ENCODE measurements at regions not wholly inside any gene's neighbourhood (a gene's known extent, or its start where the extent isn't known, plus 50 kb on each side); places are given as distances from the start of the nearest gene placed in this dataset.
"Not testable (repeated sequence)": the region's sequence is repeated elsewhere in the genome, so short reads cannot be mapped to it uniquely, and the experiment has no call there.

- not testable (repeated sequence) for H3K27me3 ChIP-seq (ENCODE audit: control insufficient read depth, insufficient read depth, low read length); H3K4me1 ChIP-seq (ENCODE audit: control insufficient read depth, insufficient read depth, low read length); H3K4me3 ChIP-seq (ENCODE audit: low read length); H3K9me3 ChIP-seq (ENCODE audit: control insufficient read depth, low read length); H3K9ac ChIP-seq (ENCODE audit: low read length); H3K36me3 ChIP-seq (ENCODE audit: control insufficient read depth, insufficient read depth, low read length)
Measured at GRCh38 chr10:46095943-46096342, 49.9 kb upstream of the MSMB start.

DNA sequence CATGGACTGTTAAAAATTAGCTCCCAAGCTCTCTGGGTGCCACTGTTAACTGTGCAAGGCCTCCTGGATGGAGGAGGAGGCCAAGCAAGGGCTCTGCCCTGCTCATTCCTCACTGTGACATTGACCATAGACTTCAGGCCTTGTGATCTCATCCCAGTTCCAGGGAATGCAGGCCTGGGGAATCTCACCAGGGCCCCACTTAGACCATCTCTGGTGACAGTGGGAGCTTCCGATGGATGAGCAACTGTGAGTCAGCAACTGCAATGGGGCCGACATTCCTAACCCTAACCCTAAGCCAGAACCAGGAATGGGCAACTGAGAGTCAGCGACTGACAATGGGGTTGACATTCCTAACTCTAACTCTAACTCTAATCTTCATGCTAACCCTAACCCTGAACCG, 50.4 kb upstream of the MSMB start:
- Histone ChIP-seq H3K9ac (ENCODE audit: low read length) (no peak overlapping the region), H3K36me3 (ENCODE audit: control insufficient read depth, insufficient read depth, low read length) (no peaks in the 10 kb centered on the region), H3K27me3 (ENCODE audit: control insufficient read depth, insufficient read depth, low read length) (no peaks in the 10 kb centered on the region), H3K4me1 (ENCODE audit: control insufficient read depth, insufficient read depth, low read length) (no peaks in the 10 kb centered on the region), H3K4me3 (ENCODE audit: low read length) (no peak overlapping the region), H3K9me3 (ENCODE audit: control insufficient read depth, low read length) (no peaks in the 10 kb centered on the region)

DNA sequence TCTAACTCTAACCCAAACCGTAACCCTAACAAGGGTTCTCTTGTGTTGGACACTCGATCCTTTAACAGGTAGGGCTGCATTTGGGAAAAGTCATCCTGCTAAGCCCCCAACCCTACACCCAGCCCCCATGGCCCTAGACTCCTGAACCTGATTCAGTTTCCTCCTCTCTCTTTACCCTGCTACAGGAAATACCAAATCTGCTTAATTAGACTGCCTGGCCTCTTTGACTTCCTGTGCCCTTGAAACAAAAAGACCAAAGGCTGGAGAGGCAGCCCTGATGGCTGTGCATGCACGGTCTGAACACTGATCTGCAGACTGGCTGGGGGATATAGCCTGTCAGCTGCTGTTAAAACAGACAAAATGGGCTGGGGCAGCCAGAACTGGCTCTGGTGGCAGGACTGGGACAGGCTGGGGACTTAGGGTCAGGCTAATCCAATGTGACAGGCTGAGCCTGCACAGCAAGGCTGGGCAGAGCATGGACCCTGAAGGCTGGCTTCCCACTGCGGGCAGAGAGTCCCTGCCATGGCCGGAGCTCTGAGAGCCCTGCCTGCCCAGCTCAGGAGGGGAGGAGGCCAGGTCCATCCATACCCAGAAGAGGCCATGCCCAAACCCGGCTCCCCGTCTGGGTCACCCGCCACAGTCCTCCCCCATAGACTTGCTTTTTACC, 51.0 kb upstream of the MSMB start:
- H3K27me3 ChIP-seq (ENCODE audit: control insufficient read depth, insufficient read depth, low read length): no peaks in the 10 kb centered on the region

GRCh38 chr10:46097576-46098317, 51.7 kb upstream of the MSMB start:
- no peaks in the 10 kb centered on the region for H3K27me3 ChIP-seq (ENCODE audit: control insufficient read depth, insufficient read depth, low read length)
- no peaks in the 10 kb centered on the region for H3K36me3 ChIP-seq (ENCODE audit: control insufficient read depth, insufficient read depth, low read length)
- H3K4me3 ChIP-seq (ENCODE audit: low read length): no peak overlapping the region
- H3K9ac ChIP-seq (ENCODE audit: low read length): no peak overlapping the region
- H3K4me1 ChIP-seq (ENCODE audit: control insufficient read depth, insufficient read depth, low read length): no peaks in the 10 kb centered on the region
- H3K9me3 ChIP-seq (ENCODE audit: control insufficient read depth, low read length): no peaks in the 10 kb centered on the region

More for the DNA sequence above, 51.0 kb upstream of the MSMB start:
- Histone ChIP-seq H3K9ac (ENCODE audit: low read length) (no peak overlapping the region), H3K4me3 (ENCODE audit: low read length) (no peak overlapping the region), H3K36me3 (ENCODE audit: control insufficient read depth, insufficient read depth, low read length) (no peaks in the 10 kb centered on the region), H3K4me1 (ENCODE audit: control insufficient read depth, insufficient read depth, low read length) (no peaks in the 10 kb centered on the region), H3K9me3 (ENCODE audit: control insufficient read depth, low read length) (no peaks in the 10 kb centered on the region)

DNA sequence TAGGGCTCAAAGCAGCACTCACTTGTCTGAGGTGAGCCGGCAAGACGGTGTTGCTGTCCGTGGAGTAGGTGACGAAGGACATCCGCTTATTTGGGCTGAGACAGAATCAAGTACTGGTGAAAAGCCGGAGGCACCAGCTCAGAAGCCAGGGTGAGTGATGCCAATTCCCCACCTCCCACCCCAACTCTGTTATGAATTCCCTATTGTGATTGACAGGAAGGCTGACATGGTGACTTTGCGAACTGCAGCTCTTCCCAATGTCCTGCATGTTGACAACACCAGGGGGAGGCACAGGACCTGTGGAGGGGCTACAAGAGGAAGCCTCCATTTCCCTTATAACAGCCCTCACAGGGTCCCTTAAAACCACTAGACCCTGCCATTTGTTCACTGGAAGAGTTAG, 52.3 kb upstream of the MSMB start:
- Histone ChIP-seq H3K27me3 (ENCODE audit: control insufficient read depth, insufficient read depth, low read length) (no peaks in the 10 kb centered on the region), H3K9me3 (ENCODE audit: control insufficient read depth, low read length) (no peaks in the 10 kb centered on the region), H3K4me3 (ENCODE audit: low read length) (no peak overlapping the region)

GRCh38 chr10:46098925-46099324, 52.9 kb upstream of the MSMB start:
- H3K9me3 ChIP-seq (ENCODE audit: control insufficient read depth, low read length); H3K4me1 ChIP-seq (ENCODE audit: control insufficient read depth, insufficient read depth, low read length); H3K27me3 ChIP-seq (ENCODE audit: control insufficient read depth, insufficient read depth, low read length); H3K9ac ChIP-seq (ENCODE audit: low read length); H3K4me3 ChIP-seq (ENCODE audit: low read length); H3K36me3 ChIP-seq (ENCODE audit: control insufficient read depth, insufficient read depth, low read length): not testable (repeated sequence)

More for the DNA sequence above, 52.3 kb upstream of the MSMB start:
- Histone ChIP-seq H3K9ac (ENCODE audit: low read length) (no peak overlapping the region), H3K4me1 (ENCODE audit: control insufficient read depth, insufficient read depth, low read length) (no peaks in the 10 kb centered on the region), H3K36me3 (ENCODE audit: control insufficient read depth, insufficient read depth, low read length) (no peaks in the 10 kb centered on the region)

DNA sequence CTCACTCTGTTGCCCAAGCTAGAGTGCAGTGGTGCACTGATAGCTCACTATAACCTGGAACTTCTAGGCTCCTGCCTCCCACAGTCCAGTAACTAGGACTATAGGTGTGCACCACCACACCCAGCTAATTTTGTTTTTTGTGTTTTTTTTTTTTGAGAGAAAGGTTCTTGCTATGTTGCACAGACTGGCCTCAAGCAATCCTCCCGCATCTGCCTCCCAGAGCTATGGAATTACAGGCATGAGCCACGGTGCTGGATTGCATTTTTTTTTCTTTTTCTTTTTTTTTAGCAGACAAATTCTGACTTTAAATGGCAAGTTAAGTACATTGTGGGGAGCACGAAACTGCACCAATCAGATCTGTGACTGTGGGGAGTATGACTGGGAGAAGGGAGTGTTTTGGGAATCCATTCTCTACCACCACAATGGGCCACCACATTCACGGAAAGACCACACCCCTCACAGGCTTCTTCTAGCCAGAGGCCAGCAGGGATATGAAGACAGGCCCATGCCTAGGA, 58.1 kb upstream of the MSMB start:
- H3K36me3 ChIP-seq (ENCODE audit: control insufficient read depth, insufficient read depth, low read length): no peaks in the 10 kb centered on the region

GRCh38 chr10:46105416-46105815, 59.3 kb upstream of the MSMB start:
- not testable (repeated sequence) for H3K27me3 ChIP-seq (ENCODE audit: control insufficient read depth, insufficient read depth, low read length); H3K36me3 ChIP-seq (ENCODE audit: control insufficient read depth, insufficient read depth, low read length); H3K9ac ChIP-seq (ENCODE audit: low read length); H3K4me3 ChIP-seq (ENCODE audit: low read length); H3K9me3 ChIP-seq (ENCODE audit: control insufficient read depth, low read length)
- peaks cover 13% of the 10 kb centered on the region for H3K4me1 ChIP-seq (ENCODE audit: control insufficient read depth, insufficient read depth, low read length)

More for the DNA sequence above, 58.1 kb upstream of the MSMB start:
- Histone ChIP-seq H3K4me1 (ENCODE audit: control insufficient read depth, insufficient read depth, low read length) (peaks cover 13% of the 10 kb centered on the region), H3K9me3 (ENCODE audit: control insufficient read depth, low read length) (no peaks in the 10 kb centered on the region), H3K9ac (ENCODE audit: low read length) (no peak overlapping the region), H3K27me3 (ENCODE audit: control insufficient read depth, insufficient read depth, low read length) (peaks cover 9% of the 10 kb centered on the region), H3K4me3 (ENCODE audit: low read length) (no peak overlapping the region)

DNA sequence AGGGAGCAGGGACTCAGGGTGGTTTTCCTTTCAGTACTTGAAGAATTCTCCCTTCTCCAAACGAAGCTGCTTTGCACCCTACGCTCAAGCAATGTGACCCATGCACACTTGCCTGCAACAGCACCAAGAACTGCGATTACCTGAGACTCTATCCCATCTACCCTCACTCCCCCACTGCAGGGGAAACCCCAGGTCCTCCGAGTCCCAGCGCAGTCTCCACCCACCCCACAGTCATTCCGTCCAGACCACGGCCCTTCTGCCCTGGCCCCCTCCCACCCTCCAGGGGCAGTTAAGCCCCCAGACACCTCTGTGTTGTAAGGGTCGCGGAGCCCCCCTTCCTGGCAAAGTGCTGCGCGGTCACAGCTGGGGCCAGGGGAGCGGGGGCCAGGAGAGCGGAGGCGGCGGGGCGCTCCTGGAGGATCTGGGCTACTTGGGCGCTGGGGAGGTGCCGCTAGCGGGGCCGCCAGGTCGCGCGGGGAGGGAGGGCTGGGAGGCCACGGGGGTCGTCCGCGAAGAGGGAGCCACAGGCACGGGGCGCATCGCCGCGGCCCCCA, 59.9 kb upstream of the MSMB start:
- Histone ChIP-seq H3K4me1 (ENCODE audit: control insufficient read depth, insufficient read depth, low read length) (peaks cover 13% of the 10 kb centered on the region), H3K9ac (ENCODE audit: low read length) (peak overlapping the region; percentile 50)
- not testable (repeated sequence) for H3K27me3 ChIP-seq (ENCODE audit: control insufficient read depth, insufficient read depth, low read length); H3K4me3 ChIP-seq (ENCODE audit: low read length); H3K9me3 ChIP-seq (ENCODE audit: control insufficient read depth, low read length); H3K36me3 ChIP-seq (ENCODE audit: control insufficient read depth, insufficient read depth, low read length)

DNA sequence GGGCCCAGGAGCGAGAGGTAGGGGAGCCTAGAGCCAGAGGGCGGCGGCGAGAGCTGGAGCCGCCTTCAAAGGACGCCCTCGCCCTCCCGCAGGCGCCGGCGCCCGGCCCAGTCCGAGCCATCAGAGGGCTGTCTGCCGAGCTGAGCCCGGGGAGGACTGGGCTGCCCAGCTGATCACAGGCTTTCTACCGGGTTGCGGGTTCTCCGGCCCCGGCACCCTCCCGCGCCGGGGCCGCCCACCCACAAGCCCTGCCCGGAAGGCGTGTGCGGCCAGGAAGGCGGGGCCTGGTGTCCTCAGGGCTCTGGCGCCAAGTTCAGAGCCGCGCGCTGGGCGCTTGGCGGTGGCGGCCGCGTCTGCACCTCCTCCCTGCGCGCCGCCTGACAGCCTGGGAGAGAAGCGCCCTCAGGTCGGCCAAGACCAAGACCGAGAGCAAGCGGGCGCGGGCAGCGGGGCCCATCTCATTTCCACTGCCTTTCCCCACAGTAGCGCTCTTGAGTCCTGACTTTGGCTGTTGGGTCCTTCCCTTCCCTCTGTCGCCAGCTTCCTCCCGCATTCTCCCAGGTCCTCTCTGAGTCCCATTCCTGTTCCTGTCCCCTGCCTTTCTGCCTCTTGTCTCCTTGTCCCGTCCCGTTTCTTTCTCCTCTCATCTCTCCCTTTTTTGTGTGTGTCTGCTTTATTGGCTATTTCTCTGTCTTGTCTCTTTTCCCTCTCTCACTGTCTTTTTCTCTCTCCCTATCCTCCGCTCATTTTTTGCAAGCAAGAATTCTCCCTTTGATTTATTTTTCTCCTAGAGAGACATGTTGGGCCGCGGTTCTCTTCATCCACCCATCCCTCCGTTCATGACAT, 60.6 kb upstream of the MSMB start:
- Histone ChIP-seq H3K36me3 (ENCODE audit: control insufficient read depth, insufficient read depth, low read length) (no peaks in the 10 kb centered on the region), H3K4me1 (ENCODE audit: control insufficient read depth, insufficient read depth, low read length) (peaks cover 13% of the 10 kb centered on the region), H3K9me3 (ENCODE audit: control insufficient read depth, low read length) (no peaks in the 10 kb centered on the region), H3K9ac (ENCODE audit: low read length) (peak overlapping the region; percentile 50), H3K4me3 (ENCODE audit: low read length) (no peak overlapping the region), H3K27me3 (ENCODE audit: control insufficient read depth, insufficient read depth, low read length) (peaks cover 9% of the 10 kb centered on the region)

- H3K36me3 ChIP-seq (ENCODE audit: control insufficient read depth, insufficient read depth, low read length); H3K9me3 ChIP-seq (ENCODE audit: control insufficient read depth, low read length); H3K27me3 ChIP-seq (ENCODE audit: control insufficient read depth, insufficient read depth, low read length); H3K4me3 ChIP-seq (ENCODE audit: low read length); H3K9ac ChIP-seq (ENCODE audit: low read length): not testable (repeated sequence)
- H3K4me1 ChIP-seq (ENCODE audit: control insufficient read depth, insufficient read depth, low read length): peaks cover 13% of the 10 kb centered on the region
Measured at GRCh38 chr10:46108158-46108499, 62.1 kb upstream of the MSMB start.

DNA sequence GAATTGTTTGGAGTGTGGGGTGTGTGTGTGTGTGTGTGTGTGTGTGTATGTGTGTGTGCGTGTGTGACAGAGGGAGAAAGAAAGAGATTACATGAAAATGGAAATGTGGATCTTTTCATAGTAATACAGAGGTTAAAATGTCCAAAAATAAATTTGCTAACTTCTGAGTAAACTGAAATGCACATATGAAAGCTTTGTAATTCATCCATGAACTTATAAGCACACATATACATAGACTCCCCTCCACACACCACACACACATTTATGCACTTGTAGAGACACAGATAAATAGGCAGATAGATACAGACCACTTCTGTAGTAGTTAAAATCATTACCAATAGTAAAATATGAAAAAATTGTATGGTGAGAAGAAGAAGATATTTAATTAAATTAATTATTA, 108.2 kb upstream of the MSMB start:
- H3K4me1 ChIP-seq (ENCODE audit: control insufficient read depth, insufficient read depth, low read length); H3K36me3 ChIP-seq (ENCODE audit: control insufficient read depth, insufficient read depth, low read length); H3K9me3 ChIP-seq (ENCODE audit: control insufficient read depth, low read length); H3K9ac ChIP-seq (ENCODE audit: low read length); H3K27me3 ChIP-seq (ENCODE audit: control insufficient read depth, insufficient read depth, low read length); H3K4me3 ChIP-seq (ENCODE audit: low read length): not testable (repeated sequence)

Data from mucosa of stomach (tissue), 1 donor.